ENCODE measurements at regions not wholly inside any gene's neighbourhood (a gene's known extent, or its start where the extent isn't known, plus 50 kb on each side); places are given as distances from the start of the nearest gene placed in this dataset.

DNA sequence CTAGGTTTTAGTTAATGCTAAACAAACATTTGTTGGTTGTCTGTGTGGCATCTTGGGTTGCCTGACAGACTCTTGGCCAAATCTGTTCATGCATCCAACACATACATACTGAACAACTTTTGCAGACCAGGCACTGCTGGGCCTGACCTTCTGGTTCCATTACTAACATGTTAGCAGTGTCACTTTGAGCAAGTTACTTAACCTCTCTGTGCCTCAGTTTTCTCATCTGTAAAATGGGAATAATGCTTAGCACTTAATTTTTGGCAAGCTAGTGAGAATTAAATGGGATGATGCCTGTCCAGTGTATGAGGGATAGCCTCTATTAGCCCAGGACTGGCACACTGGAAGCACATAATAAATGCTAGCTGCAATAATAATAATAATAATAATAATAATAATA is 169.9 kb downstream of the DHX35 start:
- TF ChIP-seq, protein P1, sequence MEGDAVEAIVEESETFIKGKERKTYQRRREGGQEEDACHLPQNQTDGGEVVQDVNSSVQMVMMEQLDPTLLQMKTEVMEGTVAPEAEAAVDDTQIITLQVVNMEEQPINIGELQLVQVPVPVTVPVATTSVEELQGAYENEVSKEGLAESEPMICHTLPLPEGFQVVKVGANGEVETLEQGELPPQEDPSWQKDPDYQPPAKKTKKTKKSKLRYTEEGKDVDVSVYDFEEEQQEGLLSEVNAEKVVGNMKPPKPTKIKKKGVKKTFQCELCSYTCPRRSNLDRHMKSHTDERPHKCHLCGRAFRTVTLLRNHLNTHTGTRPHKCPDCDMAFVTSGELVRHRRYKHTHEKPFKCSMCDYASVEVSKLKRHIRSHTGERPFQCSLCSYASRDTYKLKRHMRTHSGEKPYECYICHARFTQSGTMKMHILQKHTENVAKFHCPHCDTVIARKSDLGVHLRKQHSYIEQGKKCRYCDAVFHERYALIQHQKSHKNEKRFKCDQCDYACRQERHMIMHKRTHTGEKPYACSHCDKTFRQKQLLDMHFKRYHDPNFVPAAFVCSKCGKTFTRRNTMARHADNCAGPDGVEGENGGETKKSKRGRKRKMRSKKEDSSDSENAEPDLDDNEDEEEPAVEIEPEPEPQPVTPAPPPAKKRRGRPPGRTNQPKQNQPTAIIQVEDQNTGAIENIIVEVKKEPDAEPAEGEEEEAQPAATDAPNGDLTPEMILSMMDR (IDR thresholded peaks at IDR 0.05; ENCODE audit: insufficient read depth, low read length), result no peak
- no peak for TF ChIP-seq SPI1 (IDR thresholded peaks at IDR 0.05; ENCODE audit: borderline replicate concordance, low read depth)
